ENCODE measurements at regions not wholly inside any gene's neighbourhood (a gene's known extent, or its start where the extent isn't known, plus 50 kb on each side); places are given as distances from the start of the nearest gene placed in this dataset.
"Not testable (repeated sequence)": the region's sequence is repeated elsewhere in the genome, so short reads cannot be mapped to it uniquely, and the experiment has no call there.

DNA sequence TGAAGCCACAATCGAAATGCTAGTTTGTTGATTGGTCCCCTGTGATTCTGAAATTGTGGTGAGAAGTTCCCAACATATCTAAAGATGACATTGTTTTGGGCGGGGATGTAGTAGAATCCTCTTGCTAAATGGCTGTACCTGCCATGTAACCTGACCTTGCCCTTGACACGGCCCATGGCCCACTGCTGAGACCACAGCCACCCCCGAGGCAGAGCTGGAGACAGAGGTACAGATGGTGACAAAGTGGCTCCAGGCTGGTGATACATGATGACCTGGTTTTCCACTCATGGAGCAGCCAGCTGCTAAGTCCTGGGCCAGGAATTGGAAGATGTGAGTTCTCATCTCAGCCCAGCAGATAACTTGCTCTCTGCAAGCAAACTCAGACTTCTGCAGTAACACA, 226.5 kb downstream of the FOXD2 start:
- Histone ChIP-seq H3K4me3 (no peak overlapping the region), H3K4me1 (no peaks in the 10 kb centered on the region), H3K36me3 (ENCODE audit: low read depth, missing control alignments) (no peaks in the 10 kb centered on the region), H3K9me3 (no peaks in the 10 kb centered on the region), H3K27ac (no peak overlapping the region), H3K27me3 (no peaks in the 10 kb centered on the region)
- WGBS, 2 donors: 81% methylated on average over 4 of the region's 4 CpGs; no CpG with 5 or more reads in 1 of the 2 donors
- TF ChIP-seq POLR2A (IDR thresholded peaks at IDR 0.05): no peak
- TF ChIP-seq, protein P1, sequence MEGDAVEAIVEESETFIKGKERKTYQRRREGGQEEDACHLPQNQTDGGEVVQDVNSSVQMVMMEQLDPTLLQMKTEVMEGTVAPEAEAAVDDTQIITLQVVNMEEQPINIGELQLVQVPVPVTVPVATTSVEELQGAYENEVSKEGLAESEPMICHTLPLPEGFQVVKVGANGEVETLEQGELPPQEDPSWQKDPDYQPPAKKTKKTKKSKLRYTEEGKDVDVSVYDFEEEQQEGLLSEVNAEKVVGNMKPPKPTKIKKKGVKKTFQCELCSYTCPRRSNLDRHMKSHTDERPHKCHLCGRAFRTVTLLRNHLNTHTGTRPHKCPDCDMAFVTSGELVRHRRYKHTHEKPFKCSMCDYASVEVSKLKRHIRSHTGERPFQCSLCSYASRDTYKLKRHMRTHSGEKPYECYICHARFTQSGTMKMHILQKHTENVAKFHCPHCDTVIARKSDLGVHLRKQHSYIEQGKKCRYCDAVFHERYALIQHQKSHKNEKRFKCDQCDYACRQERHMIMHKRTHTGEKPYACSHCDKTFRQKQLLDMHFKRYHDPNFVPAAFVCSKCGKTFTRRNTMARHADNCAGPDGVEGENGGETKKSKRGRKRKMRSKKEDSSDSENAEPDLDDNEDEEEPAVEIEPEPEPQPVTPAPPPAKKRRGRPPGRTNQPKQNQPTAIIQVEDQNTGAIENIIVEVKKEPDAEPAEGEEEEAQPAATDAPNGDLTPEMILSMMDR (IDR thresholded peaks at IDR 0.05): no peak
- peak; percentile 7 for DNase-seq
- intact Hi-C loops (cut with DNase I; ENCODE audit: low total_unique reads): no loop called here

- H3K4me3 ChIP-seq; H3K27me3 ChIP-seq; H3K27ac ChIP-seq; H3K9me3 ChIP-seq; intact Hi-C loops (cut with DNase I; ENCODE audit: low total_unique reads); H3K36me3 ChIP-seq (ENCODE audit: low read depth, missing control alignments); H3K4me1 ChIP-seq; DNase-seq: not testable (repeated sequence)
- 82 to 91% methylated on average over 8 of the region's 8 CpGs for WGBS, 2 donors
Observed at GRCh38 chr1:47664896-47665295, 227.1 kb downstream of the FOXD2 start.

DNA sequence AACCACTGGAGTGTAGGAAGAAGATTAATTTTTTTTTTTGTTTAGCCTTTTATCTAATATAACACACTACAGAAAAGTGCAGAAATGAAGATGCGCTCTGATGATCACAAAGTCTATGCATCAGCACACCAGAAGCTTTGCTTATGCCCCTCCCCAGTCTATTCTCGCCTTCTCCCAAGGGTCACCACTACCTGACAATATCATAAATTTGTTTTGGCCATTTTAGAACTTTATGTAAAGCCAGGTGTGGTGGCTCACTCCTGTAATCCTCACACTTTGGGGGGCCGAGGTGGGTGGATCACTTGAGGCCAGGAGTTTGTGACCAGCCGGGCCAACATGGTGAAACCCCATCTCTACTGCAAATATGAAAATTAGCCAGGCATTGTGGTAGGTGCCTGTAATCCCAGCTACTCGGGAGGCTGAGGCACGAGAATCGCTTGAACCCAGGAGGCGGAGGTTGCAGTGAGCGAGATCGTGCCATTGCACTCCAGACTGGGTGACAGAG, 231.3 kb downstream of the FOXD2 start:
- no peaks in the 10 kb centered on the region for H3K4me1 ChIP-seq
- H3K4me3 ChIP-seq: no peak overlapping the region
- peak; percentile 1 for DNase-seq
- no peaks in the 10 kb centered on the region for H3K9me3 ChIP-seq
- 91 to 92% methylated on average over 10 of the region's 10 CpGs for WGBS, 2 donors
- H3K36me3 ChIP-seq (ENCODE audit: low read depth, missing control alignments): no peaks in the 10 kb centered on the region
- intact Hi-C loops (cut with DNase I; ENCODE audit: low total_unique reads): no loop called here
- H3K27me3 ChIP-seq: no peaks in the 10 kb centered on the region
- TF ChIP-seq POLR2A (IDR thresholded peaks at IDR 0.05): no peak
- TF ChIP-seq, protein P1 (IDR thresholded peaks at IDR 0.05): no peak
- no peak overlapping the region for H3K27ac ChIP-seq

DNA sequence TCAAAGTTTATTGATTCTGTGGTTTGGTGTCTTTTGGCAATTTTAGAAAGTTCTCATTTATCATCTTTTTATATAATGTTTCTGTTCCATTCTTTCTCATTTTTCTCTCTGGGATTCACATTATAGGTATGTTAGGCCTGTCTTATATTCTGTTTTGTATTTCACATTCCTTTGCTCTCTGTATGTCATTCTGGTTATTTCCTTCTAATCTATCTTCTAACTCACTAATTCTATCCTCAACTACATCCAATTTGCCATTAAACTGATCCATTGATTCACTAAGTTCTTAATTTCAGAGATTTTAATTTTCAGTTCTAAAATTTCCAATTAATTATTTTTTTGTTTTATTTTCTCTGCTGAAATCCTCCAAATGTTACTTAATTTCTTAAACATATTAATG, 234.8 kb downstream of the FOXD2 start:
- intact Hi-C loops (cut with DNase I; ENCODE audit: low total_unique reads): no loop called here
- H3K27ac ChIP-seq: no peak overlapping the region
- H3K4me3 ChIP-seq: no peak overlapping the region
- no peaks in the 10 kb centered on the region for H3K27me3 ChIP-seq
- TF ChIP-seq, protein P1 (IDR thresholded peaks at IDR 0.05): no peak
- TF ChIP-seq POLR2A (IDR thresholded peaks at IDR 0.05): no peak
- DNase-seq: no peak
- no peaks in the 10 kb centered on the region for H3K4me1 ChIP-seq
- H3K36me3 ChIP-seq (ENCODE audit: low read depth, missing control alignments): no peaks in the 10 kb centered on the region
- H3K9me3 ChIP-seq: no peaks in the 10 kb centered on the region

DNA sequence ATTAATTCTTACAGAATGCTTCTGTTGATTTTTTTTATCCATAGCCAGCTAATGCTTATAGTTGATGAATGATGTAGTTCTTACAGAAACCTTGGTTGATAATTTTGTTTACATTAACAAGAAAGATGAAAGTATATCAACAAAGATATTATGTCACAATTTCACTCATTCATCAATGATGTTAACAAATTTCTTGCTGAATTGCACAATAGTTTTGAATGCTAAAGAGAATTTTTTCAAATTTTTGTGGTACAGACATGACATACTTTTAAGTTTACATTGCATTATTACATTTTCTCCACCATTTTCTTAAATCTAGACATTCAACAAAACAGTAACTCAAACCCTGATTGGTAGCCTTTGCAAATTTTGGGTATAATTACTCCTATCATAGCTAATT, 236.3 kb downstream of the FOXD2 start:
- H3K27ac ChIP-seq: no peak overlapping the region
- no peaks in the 10 kb centered on the region for H3K27me3 ChIP-seq
- DNase-seq: no peak
- no peak overlapping the region for H3K4me3 ChIP-seq
- H3K9me3 ChIP-seq: no peaks in the 10 kb centered on the region
- no peaks in the 10 kb centered on the region for H3K36me3 ChIP-seq (ENCODE audit: low read depth, missing control alignments)
- no peaks in the 10 kb centered on the region for H3K4me1 ChIP-seq
- TF ChIP-seq, protein P1 (IDR thresholded peaks at IDR 0.05): no peak
- no peak for TF ChIP-seq POLR2A (IDR thresholded peaks at IDR 0.05)
- intact Hi-C loops (cut with DNase I; ENCODE audit: low total_unique reads): no loop called here
